ENCODE measurements at regions not wholly inside any gene's neighbourhood (a gene's known extent, or its start where the extent isn't known, plus 50 kb on each side); places are given as distances from the start of the nearest gene placed in this dataset.

DNA sequence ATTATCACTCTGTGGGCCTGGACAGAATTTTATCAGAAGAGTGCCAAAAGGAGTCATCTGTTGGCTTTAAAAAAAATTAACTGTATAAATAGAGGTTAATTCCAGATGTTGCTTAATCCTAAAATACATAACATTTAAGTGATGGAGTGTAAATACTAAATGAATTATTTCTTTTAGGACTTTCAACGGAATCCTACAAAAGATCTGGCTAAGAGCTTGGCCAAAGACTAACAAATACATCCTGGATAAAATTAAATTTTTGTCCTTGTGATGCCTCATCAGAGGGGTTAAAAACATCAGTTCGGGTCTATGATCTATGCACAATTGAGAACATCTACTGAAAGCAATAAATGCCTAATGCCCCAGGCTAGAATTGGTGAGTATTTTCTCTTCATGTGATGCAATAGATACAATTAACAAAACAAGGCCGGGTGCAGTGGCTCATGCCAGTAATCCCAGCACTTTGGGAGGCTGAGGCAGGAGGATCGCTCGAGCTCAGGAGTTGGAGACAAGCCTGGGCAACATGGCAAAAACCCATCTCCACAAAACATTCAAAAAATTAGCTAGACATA is 49.8 kb upstream of the RAP1B start:
- DNase-seq, result no peak

Measured in activated CD4-positive, alpha-beta T cell treated with anti-CD3 and anti-CD28 coated beads, Interleukin-2, amount 50 U/mL, for 4 hours (primary cell).